Keratinocyte (primary cell): ENCODE measurements at regions not wholly inside any gene's neighbourhood (a gene's known extent, or its start where the extent isn't known, plus 50 kb on each side); places are given as distances from the start of the nearest gene placed in this dataset.

Source experiments
- EZH2 ChIP-seq: IDR thresholded peaks from one replicate; pipeline ENCODE4 v1.6.1; 2012; ENCODE audit warnings: inconsistent platforms, mild to moderate bottlenecking, low read length, moderate library complexity
- TF ChIP-seq, protein P1 (sequence below), 3 experiments: IDR thresholded peaks in 1 of 3; conservative IDR thresholded peaks in 1 of 3; optimal IDR thresholded peaks in 1 of 3; 2 replicates in 2 of 3; 3 replicates in 1 of 3; pipeline versions ENCODE3 to v1.5.1; 2011; ENCODE audit warnings: low read length in 3 of 3, mild to moderate bottlenecking in 3 of 3, moderate library complexity in 2 of 3, control low read depth in 1 of 3, inconsistent platforms in 1 of 3; ENCODE audit not compliant: insufficient read depth in 2 of 3; ENCODE audit errors: extremely low read depth in 1 of 3

- TF ChIP-seq, protein P1, sequence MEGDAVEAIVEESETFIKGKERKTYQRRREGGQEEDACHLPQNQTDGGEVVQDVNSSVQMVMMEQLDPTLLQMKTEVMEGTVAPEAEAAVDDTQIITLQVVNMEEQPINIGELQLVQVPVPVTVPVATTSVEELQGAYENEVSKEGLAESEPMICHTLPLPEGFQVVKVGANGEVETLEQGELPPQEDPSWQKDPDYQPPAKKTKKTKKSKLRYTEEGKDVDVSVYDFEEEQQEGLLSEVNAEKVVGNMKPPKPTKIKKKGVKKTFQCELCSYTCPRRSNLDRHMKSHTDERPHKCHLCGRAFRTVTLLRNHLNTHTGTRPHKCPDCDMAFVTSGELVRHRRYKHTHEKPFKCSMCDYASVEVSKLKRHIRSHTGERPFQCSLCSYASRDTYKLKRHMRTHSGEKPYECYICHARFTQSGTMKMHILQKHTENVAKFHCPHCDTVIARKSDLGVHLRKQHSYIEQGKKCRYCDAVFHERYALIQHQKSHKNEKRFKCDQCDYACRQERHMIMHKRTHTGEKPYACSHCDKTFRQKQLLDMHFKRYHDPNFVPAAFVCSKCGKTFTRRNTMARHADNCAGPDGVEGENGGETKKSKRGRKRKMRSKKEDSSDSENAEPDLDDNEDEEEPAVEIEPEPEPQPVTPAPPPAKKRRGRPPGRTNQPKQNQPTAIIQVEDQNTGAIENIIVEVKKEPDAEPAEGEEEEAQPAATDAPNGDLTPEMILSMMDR (optimal IDR thresholded peaks at IDR 0.05 in 1 of 3, IDR thresholded peaks at IDR 0.05 in 1 of 3, conservative IDR thresholded peaks at IDR 0.05 in 1 of 3; ENCODE audit: extremely low read depth in 1 of 3, insufficient read depth in 2 of 3, low read length in 3 of 3), result no peak
- TF ChIP-seq EZH2, result no peak
These were observed 343.7 kb upstream of the IRAK1BP1 start for GRCh38 chr6:78523622-78524021.
